CD4-positive, alpha-beta T cell treated with Interleukin-4 for 4 hours (primary cell): ENCODE measurements at regions not wholly inside any gene's neighbourhood (a gene's known extent, or its start where the extent isn't known, plus 50 kb on each side); places are given as distances from the start of the nearest gene placed in this dataset.

ENCODE experiments used
- DNase-seq: peaks from one replicate; pipeline ENCODE4 v3.0.0-alpha.2; 2020

- no peak for DNase-seq
Observed at GRCh38 chr2:3059141-3059925, 318.3 kb downstream of the EIPR1 start.

DNA sequence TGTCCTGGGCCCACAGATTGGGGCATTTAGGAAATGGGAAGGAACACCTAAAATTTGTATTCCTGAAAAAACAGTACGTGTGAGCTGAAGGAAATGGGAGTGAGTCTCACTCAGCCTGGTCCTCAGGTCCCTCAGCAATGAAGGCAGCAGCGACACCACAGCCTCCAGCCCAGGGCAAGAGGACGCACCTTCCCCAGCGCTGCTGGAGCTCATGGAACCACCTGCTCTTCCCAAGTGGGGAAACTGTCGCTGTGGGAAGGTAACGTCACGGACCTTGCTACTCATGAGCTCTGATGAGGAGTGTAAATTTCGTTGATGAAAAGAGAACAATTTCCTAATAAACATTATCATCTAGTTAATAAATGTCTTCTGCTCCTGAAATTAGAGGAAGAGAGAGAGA is 323.6 kb downstream of the EIPR1 start:
- DNase-seq: no peak

GRCh38 chr2:3051266-3051665 is 326.4 kb downstream of the EIPR1 start:
- no peak for DNase-seq

- DNase-seq: no peak
Observed at GRCh38 chr2:3046170-3046865, 331.3 kb downstream of the EIPR1 start.

DNA sequence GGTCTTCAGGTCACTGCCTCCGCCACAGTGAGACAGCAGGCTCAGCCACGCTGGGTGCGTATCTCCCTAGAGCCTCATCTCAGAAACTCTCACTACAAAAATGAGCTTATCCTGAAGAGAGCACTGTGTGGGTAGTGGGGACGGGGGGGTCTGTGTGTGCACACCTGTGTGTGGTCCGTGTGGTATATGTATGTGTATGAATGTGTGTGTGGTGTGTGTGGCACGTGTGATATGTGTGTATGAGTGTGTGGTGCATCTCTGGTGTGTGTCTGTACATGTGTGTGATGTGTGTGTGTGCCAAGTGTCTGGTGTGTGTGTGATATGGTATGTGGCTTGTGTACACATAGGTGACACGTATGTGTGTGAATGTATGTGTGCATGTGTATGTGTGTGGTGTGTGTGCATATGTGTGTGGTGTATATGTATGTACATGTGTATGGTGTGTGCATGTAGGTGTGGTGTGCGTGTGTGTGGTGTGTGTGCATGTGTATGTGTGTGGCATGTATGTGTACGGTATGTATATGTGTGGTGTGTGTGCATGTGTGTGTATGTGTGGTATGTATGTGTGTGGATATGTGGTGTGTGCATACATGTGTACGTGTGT is 332.2 kb downstream of the EIPR1 start:
- no peak for DNase-seq

GRCh38 chr2:3044587-3045317 is 332.9 kb downstream of the EIPR1 start:
- DNase-seq: no peak

DNA sequence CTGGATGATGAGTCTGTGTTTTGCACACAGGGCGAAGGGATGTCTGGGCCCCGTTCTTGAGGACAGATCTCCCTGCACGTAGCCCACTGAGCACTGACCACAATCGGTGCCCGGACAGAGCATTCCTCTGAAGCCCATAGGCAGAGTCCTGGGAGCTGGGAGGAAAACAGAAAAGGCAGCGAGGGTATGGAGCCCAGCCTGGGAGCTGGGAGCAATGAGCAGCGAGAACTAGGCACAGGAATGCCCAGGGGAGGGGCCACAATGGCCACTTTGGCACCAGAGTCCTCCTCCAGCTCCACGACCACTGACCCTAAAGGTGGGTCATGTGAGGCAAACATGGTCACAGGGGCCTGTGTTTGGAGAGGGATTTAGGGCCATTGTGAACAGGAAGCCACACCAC is 333.9 kb downstream of the EIPR1 start:
- no peak for DNase-seq

- DNase-seq: no peak
Observed at GRCh38 chr2:3042601-3043585, 334.7 kb downstream of the EIPR1 start.

DNA sequence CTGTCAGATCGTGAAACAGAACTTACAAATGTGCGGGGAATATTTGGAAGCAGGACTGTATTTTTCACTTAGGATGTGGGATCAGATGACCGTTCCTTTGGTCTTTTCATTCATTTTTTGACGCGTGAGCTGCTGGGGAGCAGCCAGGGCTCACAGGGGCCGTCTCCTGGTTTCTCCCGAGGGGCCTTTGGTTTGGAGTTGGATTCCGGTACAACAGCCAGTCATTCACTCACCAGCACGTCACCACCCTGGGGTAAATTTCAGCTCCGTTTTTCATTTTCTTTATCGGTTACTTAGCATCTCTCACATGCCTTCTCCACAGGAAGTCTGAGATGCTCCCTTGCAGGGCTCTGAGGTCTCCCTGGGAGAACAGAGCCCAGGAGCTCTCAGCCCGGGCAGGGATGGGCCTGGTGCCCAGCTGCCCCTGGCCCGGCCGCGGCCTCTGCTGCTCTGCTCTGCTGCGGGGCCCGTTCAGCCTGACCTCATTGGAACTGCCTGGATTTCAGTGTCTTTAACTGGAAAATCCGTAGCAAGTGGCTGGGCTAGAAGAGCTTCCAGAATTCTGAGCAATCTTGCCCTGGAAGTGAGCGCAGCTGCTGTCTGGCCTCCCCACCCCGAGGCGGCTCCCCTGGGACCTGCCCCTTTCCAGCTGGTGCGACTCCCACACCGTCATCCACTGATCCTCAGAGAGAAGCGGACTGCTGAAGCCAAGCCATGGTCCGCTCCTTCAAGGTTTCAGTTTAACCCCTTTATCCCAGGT is 335.6 kb downstream of the EIPR1 start:
- DNase-seq: no peak

- DNase-seq: no peak
Observed at GRCh38 chr2:3041246-3041645, 336.4 kb downstream of the EIPR1 start.

DNA sequence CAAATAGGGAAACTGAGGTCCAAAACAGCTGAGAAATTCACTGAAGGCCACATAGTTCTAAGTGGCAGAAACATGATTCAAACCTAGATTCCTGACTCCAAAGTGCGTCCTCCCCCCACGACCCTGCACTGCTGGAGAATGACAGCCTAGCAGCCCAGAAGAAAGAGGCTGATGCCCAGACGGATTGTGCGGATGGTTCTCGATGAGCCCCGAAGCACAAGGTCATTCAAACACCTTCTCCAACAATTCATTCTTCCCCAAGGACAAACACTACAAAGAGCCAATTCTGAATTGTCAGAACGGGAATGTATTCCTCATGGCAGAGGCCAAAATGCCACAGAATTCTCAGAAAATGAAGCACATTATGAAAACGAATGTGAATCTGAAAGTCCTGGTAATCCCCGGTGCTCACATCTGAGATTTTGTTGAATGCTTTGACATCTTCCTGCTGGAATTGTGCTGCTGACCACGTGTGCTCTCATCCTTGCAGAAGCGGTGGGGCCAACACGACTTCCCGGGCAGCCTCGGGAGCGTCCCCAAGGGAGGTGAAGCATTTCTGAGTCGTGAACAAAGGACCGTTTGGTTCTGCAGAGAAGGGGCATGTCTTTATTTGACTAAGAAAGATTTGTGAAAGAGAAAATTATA is 337.0 kb downstream of the EIPR1 start:
- no peak for DNase-seq

DNA sequence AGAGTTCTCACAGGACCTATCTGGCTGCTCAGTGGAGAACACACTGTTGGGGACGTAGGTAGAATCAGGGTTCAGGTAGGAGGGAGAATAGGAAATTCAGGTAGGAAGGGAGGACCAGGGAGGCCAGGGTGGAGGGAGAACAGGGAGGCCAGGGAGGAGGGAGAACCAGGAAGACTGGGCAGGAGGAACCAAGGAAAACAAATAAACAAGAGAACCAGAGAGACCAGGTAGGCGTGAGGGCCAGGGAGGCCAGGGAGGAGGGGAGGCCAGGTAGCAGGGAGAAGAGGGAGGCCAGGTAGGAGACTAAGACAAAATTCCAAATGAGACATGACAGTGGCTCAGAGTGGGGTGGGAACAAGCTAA is 337.6 kb downstream of the EIPR1 start:
- no peak for DNase-seq

DNA sequence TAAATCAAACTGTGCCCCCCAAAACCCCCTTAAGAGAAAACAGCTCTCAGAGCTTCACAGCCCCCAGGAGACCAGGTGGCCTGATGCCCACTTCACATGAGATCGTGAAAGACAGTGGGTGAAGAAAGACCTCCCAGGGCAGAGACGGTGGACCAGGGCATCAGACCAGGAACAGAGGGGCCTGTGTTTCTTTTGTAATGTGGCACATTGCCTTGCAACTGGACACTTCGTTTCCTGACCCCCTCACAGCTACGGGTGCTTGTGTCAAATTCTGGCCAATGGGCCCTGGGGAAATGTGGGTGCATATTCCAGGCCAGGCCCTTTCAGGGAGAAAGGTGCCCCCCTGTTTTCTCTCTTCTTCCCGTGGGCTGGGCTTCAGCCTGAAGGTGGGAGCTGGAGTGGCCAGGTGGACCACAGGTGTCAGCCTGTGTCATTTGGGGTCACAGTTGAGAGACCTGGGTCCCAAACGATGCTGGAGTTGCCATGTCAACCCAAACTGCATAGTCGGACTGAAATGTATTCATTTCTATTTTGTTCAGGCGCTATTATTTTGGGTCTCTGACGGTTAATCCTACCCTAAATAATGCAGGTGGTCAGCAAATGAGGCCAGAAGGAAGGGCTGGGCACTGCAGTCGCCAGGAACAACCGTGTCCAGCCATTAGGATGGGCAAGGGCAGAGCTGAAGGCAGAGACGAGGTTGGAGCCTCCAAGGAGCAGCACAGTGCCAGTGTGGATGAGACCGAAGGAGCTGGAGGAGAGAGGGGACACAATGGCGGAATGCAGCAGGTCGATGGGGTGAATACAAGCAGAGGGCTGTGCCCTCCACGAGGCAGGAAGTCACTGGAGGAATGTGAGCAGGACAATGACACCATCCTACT is 338.2 kb downstream of the EIPR1 start:
- DNase-seq: no peak

- DNase-seq: no peak
Observed at GRCh38 chr2:3038636-3039035, 339.0 kb downstream of the EIPR1 start.

DNA sequence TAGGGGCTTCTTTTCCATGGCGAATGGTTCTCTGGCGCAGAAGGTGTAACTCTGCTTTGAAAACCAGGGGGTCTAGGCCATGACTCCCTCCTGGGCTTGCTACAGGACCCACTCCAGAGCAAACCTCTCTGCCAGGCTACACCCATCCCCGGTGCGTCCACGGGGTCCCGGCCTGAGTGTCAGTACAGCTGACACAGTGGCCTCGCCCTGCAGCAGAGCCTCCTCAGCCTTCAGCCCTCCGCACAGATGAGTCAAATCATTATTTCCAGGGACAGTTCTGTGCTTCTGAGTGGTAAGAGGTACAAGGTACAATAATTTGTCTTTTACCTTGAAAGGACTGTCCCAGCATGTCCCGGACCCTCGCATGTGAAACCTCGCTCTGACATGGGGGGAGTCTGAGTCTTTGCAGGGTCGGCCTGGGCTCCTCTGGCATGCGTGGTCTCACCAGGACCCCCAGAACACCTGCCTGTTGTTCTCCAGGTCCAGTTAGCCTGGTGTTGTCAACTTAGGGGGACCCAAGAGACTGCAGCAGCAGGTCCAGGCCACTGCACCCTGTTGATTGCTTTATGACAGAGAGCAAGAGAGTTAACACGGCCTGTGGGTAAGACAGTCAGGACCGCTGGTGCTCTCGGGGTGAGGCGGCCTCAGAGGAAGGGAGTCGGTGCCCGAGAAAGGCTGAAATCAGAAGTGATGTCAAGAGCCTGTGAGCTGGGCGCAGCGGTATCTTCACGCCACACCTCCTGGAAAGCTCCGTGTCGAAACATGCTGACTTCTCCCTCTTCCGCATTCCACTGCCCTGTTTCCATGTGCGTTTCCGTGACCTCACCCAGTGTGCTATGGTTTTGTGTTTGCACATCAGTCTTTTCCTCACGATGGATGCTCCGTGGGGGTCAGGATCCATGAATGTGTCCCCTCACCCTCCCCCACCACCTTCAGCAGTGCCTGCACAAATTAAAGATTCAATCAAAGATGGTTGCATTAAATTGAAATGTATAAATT is 340.1 kb downstream of the EIPR1 start:
- DNase-seq: no peak

DNA sequence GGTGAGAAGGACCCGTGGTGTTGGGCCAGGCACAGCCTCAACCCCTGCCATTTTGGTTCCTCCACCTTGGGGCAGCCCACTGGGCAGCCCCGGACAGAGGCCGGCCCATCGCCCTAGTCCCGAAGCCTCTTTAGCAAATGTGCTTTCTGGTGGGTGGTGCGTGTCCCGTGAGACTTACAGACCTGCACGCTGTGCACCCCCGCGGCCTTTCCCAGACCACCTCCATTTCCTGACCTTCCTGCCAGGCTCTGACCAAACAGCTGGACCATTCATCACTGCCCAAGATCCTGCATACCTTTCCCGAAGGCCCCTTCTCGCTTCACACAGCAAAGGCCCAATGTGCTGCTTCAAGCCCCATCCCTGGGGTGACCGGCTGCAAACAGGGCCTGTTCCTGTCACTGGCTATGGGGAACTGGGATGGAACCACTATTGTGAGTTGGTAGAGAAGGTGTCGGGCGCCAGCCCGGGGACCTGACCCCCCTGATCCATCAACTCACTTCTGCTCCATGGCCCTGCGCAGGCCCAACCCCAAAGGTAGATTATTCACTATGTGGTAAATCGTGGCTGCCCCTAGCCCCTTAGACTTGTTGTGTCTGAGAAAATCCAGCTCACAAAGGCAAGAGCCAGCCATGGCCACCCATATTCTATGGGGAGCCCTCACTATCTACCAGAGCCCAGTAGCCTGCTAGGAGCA is 341.0 kb downstream of the EIPR1 start:
- no peak for DNase-seq

DNA sequence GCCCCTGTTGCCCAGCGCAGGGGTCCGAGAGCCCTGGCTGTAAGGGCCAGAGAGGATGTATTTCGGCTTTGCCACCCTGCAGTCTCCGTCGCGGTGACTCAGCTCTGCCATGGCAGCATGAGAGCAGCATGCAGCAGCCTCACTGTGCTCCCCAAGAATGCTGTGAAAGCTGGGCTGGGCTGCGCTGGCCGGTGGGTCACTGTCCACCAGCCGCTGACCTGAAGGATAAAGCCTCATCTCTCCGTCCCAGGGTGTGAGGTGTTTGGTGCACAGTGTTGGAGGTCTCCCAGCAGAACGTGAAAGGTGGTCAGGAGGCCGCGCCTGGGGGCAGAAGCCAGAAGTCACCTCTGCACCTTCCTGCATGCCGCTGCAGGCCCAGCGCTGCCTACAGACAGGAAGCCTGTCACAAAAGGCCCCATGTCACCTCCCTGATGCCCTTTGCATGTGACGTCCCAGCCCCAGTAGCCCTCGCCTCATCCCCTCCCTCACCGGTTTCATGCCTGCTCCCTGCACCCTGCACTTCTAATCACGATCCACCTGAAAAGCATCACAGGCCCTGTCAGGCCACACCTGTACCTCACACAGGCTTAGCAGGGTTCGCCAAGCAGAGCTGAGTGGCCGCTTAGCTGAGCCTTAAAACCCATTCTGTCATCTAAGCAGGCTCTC is 342.1 kb downstream of the EIPR1 start:
- no peak for DNase-seq
